ENCODE measurements at regions not wholly inside any gene's neighbourhood (a gene's known extent, or its start where the extent isn't known, plus 50 kb on each side); places are given as distances from the start of the nearest gene placed in this dataset.

GRCh38 chr2:226652983-226653765, 146.4 kb downstream of the IRS1 start:
- peak; percentile 49 for DNase-seq (ENCODE audit: low read depth)

GRCh38 chr2:226652369-226652768, 147.3 kb downstream of the IRS1 start:
- peak; percentile 97 for DNase-seq (ENCODE audit: low read depth)

DNA sequence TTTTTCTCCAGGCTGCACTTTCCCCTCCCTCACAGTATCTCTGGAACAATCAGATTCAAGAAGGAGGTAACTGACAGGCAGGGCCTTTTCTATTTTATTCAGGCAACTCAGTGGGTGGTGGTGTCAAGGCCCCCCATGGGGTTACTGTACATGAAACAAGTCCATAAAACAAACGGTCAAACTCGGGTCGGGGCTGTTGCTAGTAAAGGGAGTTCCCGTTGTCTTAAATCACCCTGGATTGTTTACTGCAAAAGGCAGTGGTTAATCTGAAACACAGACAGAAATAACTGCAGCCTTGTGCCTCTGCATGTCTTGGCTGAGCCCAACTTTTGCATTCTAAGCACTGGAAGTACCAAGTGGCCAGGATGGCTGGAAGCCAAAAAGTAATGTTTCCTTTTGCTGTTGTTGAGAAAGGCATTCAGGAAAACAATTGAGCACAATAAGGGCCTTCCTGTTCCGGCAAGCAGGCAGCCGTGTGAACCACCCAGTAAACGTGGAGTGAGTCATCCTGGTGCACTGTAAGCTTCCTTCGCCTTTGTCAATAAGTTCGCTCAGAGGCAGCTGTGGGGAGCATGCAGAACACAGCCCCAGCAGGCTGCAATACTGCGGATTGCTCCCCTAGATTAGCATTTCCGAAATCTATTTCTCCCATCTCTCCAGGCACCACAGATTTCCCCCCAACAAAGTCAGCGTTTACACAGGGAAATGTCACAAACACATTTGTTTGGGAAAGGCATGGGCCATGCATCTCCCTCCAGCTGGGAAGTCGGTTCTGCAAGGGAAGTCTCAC, 149.6 kb downstream of the IRS1 start:
- peak; percentile 99 for DNase-seq (ENCODE audit: low read depth)

DNA sequence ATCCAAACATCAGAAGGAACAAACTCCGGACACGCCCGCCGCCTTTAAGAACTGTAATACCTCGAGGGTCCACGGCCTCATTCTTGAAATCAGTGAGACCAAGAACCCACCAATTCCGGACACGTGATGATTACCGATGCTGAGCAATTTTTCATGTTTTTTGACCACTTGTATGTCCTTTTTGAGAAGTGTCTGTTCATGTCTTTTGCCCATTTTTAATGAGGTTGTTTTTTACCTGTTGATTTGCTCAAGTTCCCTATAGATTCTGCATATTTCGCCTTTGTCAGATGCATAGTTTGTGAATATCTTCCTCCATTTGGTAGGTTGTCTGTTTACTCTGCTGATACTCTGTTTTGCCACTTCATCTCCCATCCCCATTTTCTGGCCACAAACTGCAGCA, 150.4 kb downstream of the IRS1 start:
- DNase-seq (ENCODE audit: low read depth): no peak

DNA sequence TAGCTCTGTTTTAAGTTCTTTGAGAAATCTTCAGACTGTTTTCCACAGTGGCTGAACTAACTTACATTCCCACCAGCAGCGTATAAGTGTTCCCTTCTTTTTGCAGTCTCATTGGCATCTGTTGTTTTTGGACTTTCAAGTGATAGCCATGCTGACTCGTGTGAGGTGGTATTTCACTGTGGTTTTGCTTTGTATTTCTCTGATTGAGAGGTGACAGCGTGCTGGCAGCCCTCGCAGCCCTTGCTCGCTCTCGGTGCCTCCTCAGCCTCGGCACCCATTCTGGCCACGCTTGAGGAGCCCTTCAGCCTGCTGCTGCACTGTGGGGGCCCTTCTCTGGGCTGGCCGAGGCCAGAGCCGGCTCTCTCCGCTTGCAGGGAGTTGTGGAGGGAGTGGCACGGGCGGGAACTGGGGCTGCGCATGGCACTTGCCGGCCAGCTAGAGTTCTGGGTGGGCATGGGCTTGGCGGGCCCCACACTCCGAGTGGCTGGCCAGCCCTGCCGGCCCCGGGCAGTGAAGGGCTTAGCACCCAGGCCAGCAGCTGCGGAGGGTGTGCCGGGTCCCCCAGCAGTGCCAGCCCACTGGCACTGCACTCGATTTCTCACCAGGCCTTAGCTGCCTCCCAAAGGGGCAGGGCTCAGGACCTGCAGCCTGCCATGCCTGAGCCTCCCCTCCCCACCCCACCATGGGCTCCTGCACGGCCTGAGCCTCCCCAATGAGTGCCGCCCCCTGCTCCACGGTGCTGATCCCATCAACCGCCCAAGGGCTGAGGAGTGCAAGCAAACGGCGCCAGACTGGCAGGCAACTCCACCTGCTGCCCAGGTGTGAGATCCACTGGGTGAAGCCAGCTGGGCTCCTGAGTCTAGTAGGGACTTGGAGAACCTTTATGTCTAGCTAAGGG, 151.8 kb downstream of the IRS1 start:
- peak; percentile 67 for DNase-seq (ENCODE audit: low read depth)

DNA sequence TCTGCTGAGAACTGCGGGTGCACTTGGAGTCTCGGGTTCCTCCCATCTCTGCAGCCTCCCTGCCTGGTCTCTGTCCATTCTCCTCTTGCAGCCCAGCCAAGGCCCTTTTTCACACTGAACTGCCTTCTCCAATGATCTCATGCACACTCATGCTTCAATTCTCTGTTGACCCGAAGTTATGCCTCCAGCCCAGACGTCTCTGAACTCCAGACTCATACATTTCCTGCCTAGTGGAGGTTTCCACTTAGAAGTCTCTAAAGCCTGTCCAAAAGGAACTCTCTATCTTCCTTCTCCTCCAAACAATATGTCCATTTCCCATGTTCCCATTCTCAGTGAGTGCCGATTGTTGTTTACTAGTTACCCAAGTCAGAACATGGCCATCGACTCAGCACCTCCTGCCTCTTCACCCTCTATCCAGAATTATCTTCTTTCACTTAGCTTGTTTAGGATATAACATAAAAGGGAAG, 155.2 kb downstream of the IRS1 start:
- DNase-seq (ENCODE audit: low read depth): peak; percentile 69

DNA sequence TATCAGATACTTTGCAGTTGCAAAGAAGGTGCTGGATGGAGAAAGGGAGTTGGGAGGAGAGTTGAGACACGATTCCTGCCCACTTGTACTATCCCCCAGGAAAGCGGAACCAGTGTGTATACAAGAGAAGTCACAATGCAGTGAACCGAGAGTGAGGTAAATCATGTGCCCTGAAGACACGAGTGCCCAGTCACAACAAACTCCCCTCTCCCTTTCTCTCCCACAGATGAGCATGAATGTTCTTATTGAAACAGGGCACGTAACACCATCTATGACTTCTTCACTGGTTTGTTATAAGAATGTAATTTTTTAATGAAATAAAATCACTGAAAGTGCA, 155.7 kb downstream of the IRS1 start:
- DNase-seq (ENCODE audit: low read depth): no peak

DNA sequence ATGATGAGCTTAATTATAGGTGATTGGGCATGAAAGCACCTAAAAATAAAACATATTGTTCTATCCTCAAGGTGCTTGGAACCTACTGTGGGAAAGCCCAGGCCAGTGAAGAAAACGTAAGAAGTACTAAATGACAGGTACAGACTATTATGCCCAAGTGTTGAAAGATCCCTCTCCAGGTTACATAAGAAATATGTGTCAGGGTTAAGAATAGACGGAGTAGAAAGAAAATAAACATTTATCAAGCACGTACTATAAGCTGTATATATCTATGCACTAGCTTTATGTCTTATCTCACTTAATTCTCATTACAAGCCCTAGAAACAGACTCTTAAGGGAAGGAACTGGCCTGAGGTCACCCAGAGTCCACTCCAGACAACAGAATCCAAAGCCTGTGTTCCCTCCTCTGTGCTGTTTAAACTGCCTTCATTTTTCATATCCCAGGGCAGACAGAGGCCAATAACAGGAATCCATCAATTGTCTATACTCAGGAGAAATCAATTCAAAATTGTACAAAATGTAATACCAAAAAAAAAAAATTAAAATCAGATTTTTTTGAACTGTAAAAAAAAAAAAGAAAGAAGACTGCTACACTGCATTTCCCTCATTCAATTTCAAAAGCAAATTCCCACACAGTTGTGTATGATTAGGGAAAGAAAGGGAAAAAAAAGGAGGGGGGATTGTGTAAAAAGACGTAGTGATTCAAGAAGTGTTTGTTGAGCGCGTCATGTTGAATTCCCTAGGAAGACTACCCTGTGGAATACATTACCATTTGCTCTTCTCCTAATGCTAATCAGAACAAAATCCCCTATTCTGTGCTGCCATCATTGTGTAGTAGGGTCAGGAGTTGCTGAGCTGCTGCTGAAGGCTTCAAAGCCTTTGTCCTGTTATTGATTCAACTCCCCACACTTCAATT, 156.3 kb downstream of the IRS1 start:
- no peak for DNase-seq (ENCODE audit: low read depth)

DNA sequence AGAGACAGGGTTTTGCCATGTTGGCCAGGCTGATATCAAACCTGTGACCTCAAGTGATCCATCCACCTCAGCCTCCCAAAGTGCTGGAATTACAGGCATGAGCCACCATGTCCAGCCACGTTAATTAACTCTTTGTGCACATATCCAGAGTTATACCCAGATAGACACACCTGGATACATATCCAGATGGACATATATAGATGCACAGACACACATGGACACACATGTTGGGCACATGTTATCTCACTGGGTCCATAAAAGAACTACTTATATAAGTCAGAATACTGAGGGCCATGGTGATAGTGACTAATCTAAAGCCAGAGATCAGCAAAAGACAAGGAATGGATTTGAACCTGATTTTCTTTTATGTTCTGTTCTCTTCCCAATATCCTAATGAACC, 158.6 kb downstream of the IRS1 start:
- DNase-seq (ENCODE audit: low read depth): no peak

DNA sequence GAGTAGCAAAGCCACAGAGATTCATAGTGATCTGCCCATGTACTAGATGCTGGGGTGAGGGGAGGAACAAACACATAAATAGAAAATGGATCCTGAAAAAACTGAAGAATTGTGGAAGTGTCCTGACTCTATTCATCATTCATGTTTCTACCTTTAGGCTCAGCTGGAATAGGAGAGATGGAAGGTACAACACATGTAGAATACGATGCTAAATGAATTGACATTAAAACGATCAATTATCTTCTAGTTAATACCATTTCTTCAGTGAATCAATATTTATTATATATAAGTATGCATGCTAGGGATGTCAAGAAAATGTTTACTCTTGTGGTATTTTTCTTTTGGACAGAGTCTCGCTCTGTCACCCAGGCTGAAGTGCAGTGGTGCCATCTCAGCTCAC, 159.1 kb downstream of the IRS1 start:
- DNase-seq (ENCODE audit: low read depth): no peak

GRCh38 chr2:226639550-226639949, 160.1 kb downstream of the IRS1 start:
- no peak for DNase-seq (ENCODE audit: low read depth)

GRCh38 chr2:226638576-226638975, 161.0 kb downstream of the IRS1 start:
- peak; percentile 47 for DNase-seq (ENCODE audit: low read depth)

DNA sequence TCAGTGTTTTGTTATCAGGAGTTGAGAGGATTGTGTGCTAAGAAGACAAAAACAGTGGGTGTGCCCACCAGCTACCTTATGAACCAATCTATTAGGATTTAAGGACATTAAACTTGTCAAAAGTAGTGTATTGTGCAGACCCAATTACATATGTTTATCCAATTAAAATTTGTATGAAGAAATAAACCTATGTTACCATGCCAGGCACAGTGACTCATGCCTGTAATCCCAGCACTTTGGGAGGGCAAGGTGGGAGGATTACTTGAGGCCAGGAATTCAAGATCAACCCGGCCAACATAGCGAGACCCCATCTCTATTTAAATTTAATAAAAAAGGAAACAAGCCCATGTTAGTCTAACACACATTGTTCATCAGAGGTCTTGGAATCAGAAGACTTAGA, 162.2 kb downstream of the IRS1 start:
- DNase-seq (ENCODE audit: low read depth): no peak

GRCh38 chr2:226636586-226636985, 163.0 kb downstream of the IRS1 start:
- DNase-seq (ENCODE audit: low read depth): no peak

- DNase-seq (ENCODE audit: low read depth): no peak
Measured at GRCh38 chr2:226634943-226635604, 164.5 kb downstream of the IRS1 start.

DNA sequence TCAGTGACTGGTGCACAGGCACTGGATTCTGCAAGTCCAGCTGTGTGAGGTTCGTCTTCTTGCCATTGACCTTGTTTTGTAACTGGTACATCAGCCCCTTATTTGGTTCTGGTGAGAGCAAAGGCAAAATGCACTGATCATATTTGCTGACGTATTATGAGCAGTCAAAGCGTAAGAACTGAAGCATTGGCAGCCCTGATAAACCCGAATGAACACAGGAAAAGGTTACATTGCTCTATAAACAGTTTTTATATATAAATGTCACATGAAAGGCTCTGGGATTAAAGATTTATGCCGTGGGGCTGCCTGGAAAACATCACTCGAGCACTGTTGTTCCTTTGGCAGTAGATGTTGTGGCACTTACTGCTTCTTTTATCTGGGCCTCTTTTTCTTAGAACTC, 167.9 kb downstream of the IRS1 start:
- peak; percentile 39 for DNase-seq (ENCODE audit: low read depth)

GRCh38 chr2:226631187-226631586, 168.4 kb downstream of the IRS1 start:
- no peak for DNase-seq (ENCODE audit: low read depth)

- DNase-seq (ENCODE audit: low read depth): no peak
Measured at GRCh38 chr2:226625946-226626345, 173.7 kb downstream of the IRS1 start.

- no peak for DNase-seq (ENCODE audit: low read depth)
Measured at GRCh38 chr2:226623587-226624368, 175.8 kb downstream of the IRS1 start.

DNA sequence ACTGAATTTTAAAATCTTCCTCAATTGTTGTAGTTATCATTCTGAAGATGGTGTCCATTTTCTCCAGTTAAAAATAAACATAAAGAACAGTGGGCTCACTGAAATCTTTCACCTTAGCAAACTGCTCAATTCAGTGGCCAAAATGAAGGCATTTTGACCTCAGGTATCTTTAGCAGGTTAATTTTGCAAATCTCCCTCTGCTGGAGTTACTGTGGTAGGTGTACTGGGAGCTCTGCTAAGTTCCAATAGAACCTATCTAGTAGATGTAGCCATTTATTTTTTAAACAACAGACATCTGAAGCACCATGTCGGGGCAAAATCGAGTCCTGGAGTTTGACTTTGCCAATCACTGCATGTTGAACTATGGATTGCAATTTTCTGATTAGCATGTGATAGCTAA, 177.1 kb downstream of the IRS1 start:
- peak; percentile 9 for DNase-seq (ENCODE audit: low read depth)
